Stimulated activated CD4-positive, alpha-beta T cell treated with anti-CD3 and anti-CD28 coated beads, Interleukin-15, amount 100 ng/mL, for 1 hour (primary cell): ENCODE measurements at regions not wholly inside any gene's neighbourhood (a gene's known extent, or its start where the extent isn't known, plus 50 kb on each side); places are given as distances from the start of the nearest gene placed in this dataset.

Experiments
- DNase-seq, 2 donors: peaks; one replicate each; pipeline ENCODE4 v3.0.0-alpha.2; 2020; ENCODE audit warnings: low read depth in 1 of 2, low spot score in 1 of 2

GRCh38 chr5:167720676-167721260 lies 570.7 kb upstream of the WWC1 start:
- DNase-seq = no peak

- DNase-seq = no peak
These were observed 569.5 kb upstream of the WWC1 start for GRCh38 chr5:167721926-167722440.

DNA sequence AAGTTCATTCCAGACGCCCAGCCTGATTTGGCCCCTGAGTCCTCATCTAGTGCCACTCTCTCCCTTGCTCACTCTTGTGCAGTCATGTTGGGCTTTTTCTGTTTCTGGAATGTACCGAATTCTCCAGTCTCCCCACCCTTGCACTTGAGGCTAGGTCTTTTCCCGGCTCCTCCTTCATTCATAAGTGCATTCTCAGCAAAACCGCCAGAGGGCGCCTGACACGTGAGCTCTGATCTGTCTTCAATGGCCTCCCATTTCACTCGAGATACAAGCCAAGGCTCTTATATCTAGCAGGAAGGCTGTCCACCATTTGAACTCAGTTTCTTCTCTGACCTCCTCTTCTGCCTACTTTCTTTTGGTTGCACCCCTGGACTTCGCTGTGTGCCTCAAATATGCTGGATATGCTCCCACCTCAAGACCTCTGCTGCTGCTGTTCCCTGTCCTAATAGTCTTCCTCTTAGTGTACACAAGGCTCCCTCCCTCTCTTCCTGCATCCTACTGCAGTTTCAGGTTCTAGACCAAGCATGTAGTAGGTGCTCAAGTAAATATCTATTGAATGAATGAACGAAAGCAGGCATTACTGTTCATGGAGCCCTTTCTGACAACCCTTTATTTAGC lies 568.1 kb upstream of the WWC1 start:
- peak; percentile 6 to 29 for DNase-seq

- no peak for DNase-seq
These were observed 566.2 kb upstream of the WWC1 start for GRCh38 chr5:167725264-167725663.

- DNase-seq = no peak
These were observed 565.7 kb upstream of the WWC1 start for GRCh38 chr5:167725741-167726140.

- no peak for DNase-seq
These were observed 564.8 kb upstream of the WWC1 start for GRCh38 chr5:167726642-167727041.

DNA sequence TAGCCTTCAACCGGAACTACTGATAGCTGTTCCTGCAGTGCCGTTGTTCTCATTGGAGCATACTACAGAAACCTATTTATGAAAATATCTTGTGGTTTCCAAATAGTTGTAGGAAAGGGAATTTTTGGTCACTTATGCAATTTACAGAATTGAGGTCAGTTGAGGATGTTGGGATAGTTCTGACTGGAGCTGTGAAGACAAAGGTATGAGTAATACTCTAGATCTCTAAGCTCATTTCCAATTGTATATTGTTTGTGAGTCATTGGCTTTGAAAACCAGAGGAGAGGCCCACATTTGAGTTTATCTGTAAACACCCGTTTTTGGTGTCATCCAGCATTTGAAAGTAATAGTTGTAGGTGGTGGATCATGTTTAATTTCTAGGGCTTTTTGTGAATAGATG lies 561.3 kb upstream of the WWC1 start:
- no peak for DNase-seq

DNA sequence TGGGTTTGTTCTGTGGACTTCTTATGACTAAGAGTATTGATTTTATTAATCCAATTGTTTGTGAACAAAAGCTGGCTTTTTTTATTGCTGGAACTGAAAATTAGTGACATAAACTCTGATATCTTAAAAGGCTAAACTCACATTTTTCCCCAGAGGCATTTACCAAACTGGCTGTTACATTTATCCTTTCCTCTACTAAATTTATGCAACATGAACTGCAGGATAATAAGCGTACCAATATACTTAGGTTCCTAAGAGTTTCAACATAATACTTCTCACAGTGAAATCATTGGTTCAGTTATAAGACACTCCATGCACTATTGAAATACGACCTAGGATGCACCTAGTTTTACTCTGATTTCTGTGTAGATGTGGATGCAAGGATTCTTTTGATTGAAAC lies 560.8 kb upstream of the WWC1 start:
- DNase-seq = no peak

- no peak for DNase-seq
These were observed 559.5 kb upstream of the WWC1 start for GRCh38 chr5:167731951-167732350.

DNA sequence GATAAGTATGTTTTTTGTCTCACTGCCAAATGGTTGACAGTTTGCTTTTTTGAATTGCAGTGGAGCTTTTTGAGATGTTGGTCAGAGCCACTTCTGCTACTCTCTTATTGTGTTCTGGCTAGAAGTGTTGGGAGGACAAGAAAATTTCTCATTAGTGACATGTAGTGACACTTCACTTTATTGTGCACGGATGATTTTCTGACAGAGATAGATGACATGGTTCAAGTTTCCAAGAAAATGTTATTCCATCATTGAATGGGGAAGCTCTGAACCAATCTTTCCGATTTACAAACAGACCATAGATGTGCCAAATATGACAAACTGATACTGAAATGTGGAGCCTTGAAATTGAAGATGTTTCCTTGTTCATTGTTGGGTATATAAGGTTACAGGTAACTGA lies 558.9 kb upstream of the WWC1 start:
- DNase-seq = no peak

GRCh38 chr5:167736992-167737391 lies 554.5 kb upstream of the WWC1 start:
- no peak for DNase-seq

GRCh38 chr5:167743695-167744464 lies 547.6 kb upstream of the WWC1 start:
- DNase-seq = no peak

DNA sequence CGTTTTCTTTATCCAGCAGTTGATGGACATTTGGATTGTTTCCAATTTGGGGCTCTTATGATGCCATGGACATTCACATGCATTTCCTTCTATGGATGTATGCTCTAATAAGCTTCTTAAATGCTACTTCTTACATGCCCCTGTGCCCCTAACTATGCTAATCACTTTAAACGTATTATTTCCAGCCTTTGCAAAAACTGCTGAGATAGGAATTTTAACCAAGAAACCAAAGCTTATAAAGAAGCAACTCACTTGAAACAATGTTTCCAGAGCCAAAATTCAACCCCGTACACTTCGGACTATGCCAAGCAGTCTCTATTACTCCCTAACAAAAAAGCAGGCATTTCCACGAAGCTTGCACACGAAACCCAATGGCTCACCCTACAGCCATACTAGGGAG lies 545.6 kb upstream of the WWC1 start:
- DNase-seq = no peak

GRCh38 chr5:167750586-167750985 lies 540.9 kb upstream of the WWC1 start:
- no peak for DNase-seq

DNA sequence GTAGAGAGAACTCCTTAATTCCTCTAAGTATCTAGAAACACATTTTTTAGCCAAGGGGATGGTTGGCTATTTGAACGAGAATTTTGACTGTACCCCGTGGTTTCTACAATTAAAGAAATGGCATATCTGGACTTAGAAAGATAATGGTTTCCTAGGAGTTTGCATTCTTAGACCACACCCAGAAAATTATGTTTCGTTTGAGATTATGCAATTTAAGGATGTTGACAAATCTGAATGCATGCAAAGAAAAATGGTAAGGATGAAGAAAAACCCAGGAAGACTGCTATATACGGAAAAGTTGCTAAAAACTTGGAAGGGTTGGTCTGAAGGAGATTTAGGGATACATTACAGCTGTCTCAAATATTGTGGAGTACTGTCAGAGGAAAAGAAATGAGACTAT lies 538.5 kb upstream of the WWC1 start:
- DNase-seq = no peak

GRCh38 chr5:167753725-167754490 lies 537.5 kb upstream of the WWC1 start:
- no peak for DNase-seq

- no peak for DNase-seq
These were observed 536.9 kb upstream of the WWC1 start for GRCh38 chr5:167754501-167755021.

DNA sequence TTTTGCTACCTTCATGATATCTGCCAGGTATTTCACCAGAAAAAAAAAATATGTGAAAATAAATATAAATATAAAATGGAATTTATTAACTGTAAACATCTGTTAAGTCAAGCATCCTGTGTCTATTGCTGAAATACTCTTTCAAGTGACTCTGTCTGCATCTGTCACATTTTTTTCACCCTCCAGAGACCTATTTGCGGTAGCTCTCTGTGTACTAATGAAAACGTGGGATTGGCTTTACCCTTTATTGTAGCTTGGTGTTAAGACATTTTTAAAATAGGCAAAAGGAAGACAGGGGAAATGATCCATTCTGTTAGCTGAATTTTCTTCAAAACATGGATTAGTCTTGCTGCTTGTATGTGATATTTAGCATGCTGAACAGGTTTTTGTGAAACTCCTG lies 536.0 kb upstream of the WWC1 start:
- no peak for DNase-seq

- no peak for DNase-seq
These were observed 532.2 kb upstream of the WWC1 start for GRCh38 chr5:167759057-167759821.

GRCh38 chr5:167763772-167764171 lies 527.7 kb upstream of the WWC1 start:
- DNase-seq = no peak
